ENCODE measurements at regions not wholly inside any gene's neighbourhood (a gene's known extent, or its start where the extent isn't known, plus 50 kb on each side); places are given as distances from the start of the nearest gene placed in this dataset.
"Not testable (repeated sequence)": the region's sequence is repeated elsewhere in the genome, so short reads cannot be mapped to it uniquely, and the experiment has no call there.

- Histone ChIP-seq H3K79me1 (ENCODE audit: low read length) (no peaks in the 10 kb centered on the region), H2BK15ac (replicated peaks; ENCODE audit: low read depth) (no peak overlapping the region), H3K27me3 (ENCODE audit: insufficient read depth, low read length, poor library complexity) (no peaks in the 10 kb centered on the region), H4K8ac (ENCODE audit: low read depth, low read length) (no peak overlapping the region), H3K4me1 (ENCODE audit: control insufficient read depth, low read depth, low read length) (no peaks in the 10 kb centered on the region), H2BK120ac (ENCODE audit: low read depth, low read length) (no peak overlapping the region), H3K4me2 (ENCODE audit: low read length) (no peak overlapping the region), H3K36me3 (ENCODE audit: control insufficient read depth, insufficient read depth, low read length) (no peaks in the 10 kb centered on the region), H3K56ac (ENCODE audit: low read length) (no peak overlapping the region), H3K4ac (ENCODE audit: low read depth, low read length) (no peak overlapping the region), H3K27ac (ENCODE audit: low read depth, low read length) (no peak overlapping the region), H2BK5ac (ENCODE audit: low read length) (no peak overlapping the region), H3K9ac (ENCODE audit: low read length) (no peak overlapping the region), H4K5ac (ENCODE audit: low read length) (no peak overlapping the region), H2AK5ac (ENCODE audit: low read length) (no peak overlapping the region), H3K23ac (ENCODE audit: low read length) (no peak overlapping the region), H3K79me2 (ENCODE audit: control insufficient read depth, insufficient read depth, low read length) (no peaks in the 10 kb centered on the region), H3K4me3 (ENCODE audit: low read length) (no peak overlapping the region), H3K18ac (ENCODE audit: low read length) (no peak overlapping the region)
- no CpG with 5 or more reads among the region's 3 CpGs for WGBS (ENCODE audit: extremely low coverage, insufficient coverage, low lambda C conversion rate)
- no peak for DNase-seq
Observed at GRCh38 chrX:53883196-53883595, 161.1 kb downstream of the PHF8 start.

DNA sequence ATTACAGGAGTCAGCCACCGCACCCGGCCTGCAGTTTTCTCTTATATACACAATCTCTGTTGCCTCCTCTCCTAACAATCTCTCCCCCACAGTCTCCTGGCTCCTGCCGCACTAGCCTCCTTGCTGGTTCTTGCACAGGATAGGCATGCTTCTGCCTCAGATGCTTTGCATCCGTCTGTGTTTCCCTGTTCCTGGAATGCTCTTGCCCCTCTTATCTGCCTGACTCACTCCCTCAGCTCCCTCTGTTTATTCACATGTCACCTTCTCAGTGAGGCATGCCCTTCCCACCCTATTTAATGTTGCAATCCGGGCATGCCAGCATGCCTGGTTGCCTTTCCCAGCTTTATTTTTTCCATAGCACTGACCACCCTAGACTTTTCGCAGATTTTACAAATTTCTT lies 161.9 kb downstream of the PHF8 start:
- no peak overlapping the region for H2BK15ac ChIP-seq (replicated peaks; ENCODE audit: low read depth)
- H3K36me3 ChIP-seq (ENCODE audit: control insufficient read depth, insufficient read depth, low read length): no peaks in the 10 kb centered on the region
- no peak overlapping the region for H3K18ac ChIP-seq (ENCODE audit: low read length)
- H3K23ac ChIP-seq (ENCODE audit: low read length): no peak overlapping the region
- H3K4me1 ChIP-seq (ENCODE audit: control insufficient read depth, low read depth, low read length): no peaks in the 10 kb centered on the region
- no peak overlapping the region for H4K8ac ChIP-seq (ENCODE audit: low read depth, low read length)
- no peak overlapping the region for H3K4me2 ChIP-seq (ENCODE audit: low read length)
- no CpG with 5 or more reads among the region's 6 CpGs for WGBS (ENCODE audit: extremely low coverage, insufficient coverage, low lambda C conversion rate)
- no peak overlapping the region for H2BK5ac ChIP-seq (ENCODE audit: low read length)
- no peak overlapping the region for H3K27ac ChIP-seq (ENCODE audit: low read depth, low read length)
- peak; percentile 68 for DNase-seq
- no peak overlapping the region for H3K4ac ChIP-seq (ENCODE audit: low read depth, low read length)
- no peak overlapping the region for H3K9ac ChIP-seq (ENCODE audit: low read length)
- H4K5ac ChIP-seq (ENCODE audit: low read length): no peak overlapping the region
- H2AK5ac ChIP-seq (ENCODE audit: low read length): no peak overlapping the region
- no peaks in the 10 kb centered on the region for H3K27me3 ChIP-seq (ENCODE audit: insufficient read depth, low read length, poor library complexity)
- peak overlapping the region; percentile 34 for H3K56ac ChIP-seq (ENCODE audit: low read length)
- no peaks in the 10 kb centered on the region for H3K79me1 ChIP-seq (ENCODE audit: low read length)
- no peak overlapping the region for H2BK120ac ChIP-seq (ENCODE audit: low read depth, low read length)
- H3K4me3 ChIP-seq (ENCODE audit: low read length): no peak overlapping the region
- H3K79me2 ChIP-seq (ENCODE audit: control insufficient read depth, insufficient read depth, low read length): no peaks in the 10 kb centered on the region

GRCh38 chrX:53880786-53881185 lies 163.5 kb downstream of the PHF8 start:
- H3K79me2 ChIP-seq (ENCODE audit: control insufficient read depth, insufficient read depth, low read length); DNase-seq: not testable (repeated sequence)

DNA sequence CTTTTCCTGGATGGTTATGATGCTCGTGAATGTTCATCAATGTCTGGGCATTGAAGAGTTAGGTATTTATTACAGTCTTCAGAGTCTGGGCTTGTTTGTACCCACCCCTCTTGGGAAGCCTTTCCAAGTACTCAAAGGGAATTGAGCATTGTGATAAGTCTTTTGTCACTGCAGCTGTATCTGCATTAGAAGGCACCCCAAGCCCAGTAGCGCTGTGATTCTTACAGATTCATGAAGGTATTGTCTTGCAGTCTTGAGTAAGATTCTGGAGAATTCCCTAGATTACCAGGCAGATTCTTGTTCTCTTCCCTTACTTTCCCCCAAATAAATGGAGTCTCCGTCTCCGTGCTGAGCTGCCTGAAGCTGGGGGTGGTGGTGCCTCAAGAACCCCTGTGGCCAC lies 173.4 kb upstream of the HUWE1 start:
- no CpG with 5 or more reads among the region's 4 CpGs for whole genome bisulfite sequencing (ENCODE audit: extremely low coverage, insufficient coverage, low lambda C conversion rate)
- peaks cover 2% of the 10 kb centered on the region for H3K4me1 ChIP-seq (ENCODE audit: control insufficient read depth, low read depth, low read length)
- no peak overlapping the region for H2BK5ac ChIP-seq (ENCODE audit: low read length)
- no peak overlapping the region for H3K4me2 ChIP-seq (ENCODE audit: low read length)
- H3K4ac ChIP-seq (ENCODE audit: low read depth, low read length): no peak overlapping the region
- H3K23ac ChIP-seq (ENCODE audit: low read length): no peak overlapping the region
- H2AK5ac ChIP-seq (ENCODE audit: low read length): no peak overlapping the region
- H3K4me3 ChIP-seq (ENCODE audit: low read length): no peak overlapping the region
- H3K56ac ChIP-seq (ENCODE audit: low read length): no peak overlapping the region
- no peaks in the 10 kb centered on the region for H3K27me3 ChIP-seq (ENCODE audit: insufficient read depth, low read length, poor library complexity)
- DNase-seq: no peak
- no peaks in the 10 kb centered on the region for H3K79me2 ChIP-seq (ENCODE audit: control insufficient read depth, insufficient read depth, low read length)
- H3K9ac ChIP-seq (ENCODE audit: low read length): no peak overlapping the region
- H3K18ac ChIP-seq (ENCODE audit: low read length): no peak overlapping the region
- no peaks in the 10 kb centered on the region for H3K79me1 ChIP-seq (ENCODE audit: low read length)
- no peak overlapping the region for H4K8ac ChIP-seq (ENCODE audit: low read depth, low read length)
- no peak overlapping the region for H2BK15ac ChIP-seq (replicated peaks; ENCODE audit: low read depth)
- no peak overlapping the region for H4K5ac ChIP-seq (ENCODE audit: low read length)
- H3K27ac ChIP-seq (ENCODE audit: low read depth, low read length): no peak overlapping the region
- H3K36me3 ChIP-seq (ENCODE audit: control insufficient read depth, insufficient read depth, low read length): no peaks in the 10 kb centered on the region
- no peak overlapping the region for H2BK120ac ChIP-seq (ENCODE audit: low read depth, low read length)

More at GRCh38 chrX:53880786-53881185, 163.5 kb downstream of the PHF8 start:
- not testable (repeated sequence) for H4K8ac ChIP-seq (ENCODE audit: low read depth, low read length); H3K18ac ChIP-seq (ENCODE audit: low read length); H3K23ac ChIP-seq (ENCODE audit: low read length); H2BK15ac ChIP-seq (replicated peaks; ENCODE audit: low read depth); H3K56ac ChIP-seq (ENCODE audit: low read length); H3K4me2 ChIP-seq (ENCODE audit: low read length); H3K27me3 ChIP-seq (ENCODE audit: insufficient read depth, low read length, poor library complexity); H3K9ac ChIP-seq (ENCODE audit: low read length); H3K4me1 ChIP-seq (ENCODE audit: control insufficient read depth, low read depth, low read length); H3K27ac ChIP-seq (ENCODE audit: low read depth, low read length); H3K79me1 ChIP-seq (ENCODE audit: low read length); H4K5ac ChIP-seq (ENCODE audit: low read length); H3K4ac ChIP-seq (ENCODE audit: low read depth, low read length); H2AK5ac ChIP-seq (ENCODE audit: low read length); H2BK120ac ChIP-seq (ENCODE audit: low read depth, low read length); H2BK5ac ChIP-seq (ENCODE audit: low read length); H3K4me3 ChIP-seq (ENCODE audit: low read length); H3K36me3 ChIP-seq (ENCODE audit: control insufficient read depth, insufficient read depth, low read length)
- no CpG with 5 or more reads among the region's 2 CpGs for WGBS (ENCODE audit: extremely low coverage, insufficient coverage, low lambda C conversion rate)

DNA sequence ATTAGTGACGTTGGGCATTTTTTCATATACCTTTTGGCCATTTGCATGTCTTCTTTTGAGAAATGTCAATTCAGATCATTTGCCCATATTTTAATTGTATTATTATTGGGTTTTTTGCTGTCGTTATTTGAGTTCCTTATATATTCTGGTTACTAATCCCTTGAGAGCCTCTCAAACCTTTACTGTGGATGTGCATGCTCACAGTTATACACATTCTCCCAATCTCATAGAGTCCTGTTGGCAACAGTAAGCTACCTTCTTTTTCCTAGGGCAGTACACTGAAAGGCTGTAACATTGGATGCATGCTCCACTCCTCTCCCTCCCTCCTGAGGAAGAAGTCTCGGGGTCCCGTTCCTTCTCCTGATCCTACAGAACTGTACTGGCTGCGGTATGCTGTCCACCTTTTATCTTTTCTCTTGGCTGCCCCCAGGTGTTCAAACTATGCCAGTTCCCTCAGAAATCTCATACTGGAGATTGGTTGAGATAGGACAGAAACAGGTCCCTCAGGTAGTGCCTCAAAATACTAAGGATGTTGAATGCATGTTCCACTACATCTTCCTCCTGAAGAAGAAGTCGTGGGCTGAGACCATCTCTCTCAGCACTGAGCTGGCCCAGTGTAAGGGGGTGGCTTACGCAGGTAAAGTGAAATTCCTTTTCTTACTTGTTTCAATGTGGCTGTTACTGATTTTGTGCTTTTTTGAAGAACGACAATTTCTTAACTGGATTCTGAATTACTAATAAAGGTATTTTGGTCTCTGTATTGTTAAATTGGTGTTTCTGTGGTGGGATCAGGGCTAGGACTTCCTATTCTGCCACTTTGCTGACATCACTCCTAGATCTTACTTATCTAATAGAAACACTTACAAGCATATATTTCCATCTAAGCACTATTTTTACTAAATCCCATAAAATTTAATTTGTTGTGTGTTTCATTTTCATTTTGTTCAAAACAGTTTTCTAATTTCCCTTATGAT lies 145.4 kb upstream of the HUWE1 start:
- DNase-seq: peak; percentile 69

More for the DNA sequence above, 145.4 kb upstream of the HUWE1 start:
- Histone ChIP-seq H4K5ac (ENCODE audit: low read length) (no peak overlapping the region), H2BK15ac (replicated peaks; ENCODE audit: low read depth) (no peak overlapping the region), H3K27me3 (ENCODE audit: insufficient read depth, low read length, poor library complexity) (no peaks in the 10 kb centered on the region), H2AK5ac (ENCODE audit: low read length) (no peak overlapping the region), H3K18ac (ENCODE audit: low read length) (no peak overlapping the region), H3K27ac (ENCODE audit: low read depth, low read length) (no peak overlapping the region), H2BK120ac (ENCODE audit: low read depth, low read length) (no peak overlapping the region), H4K8ac (ENCODE audit: low read depth, low read length) (no peak overlapping the region), H3K79me1 (ENCODE audit: low read length) (no peaks in the 10 kb centered on the region), H3K23ac (ENCODE audit: low read length) (no peak overlapping the region), H3K79me2 (ENCODE audit: control insufficient read depth, insufficient read depth, low read length) (no peaks in the 10 kb centered on the region), H3K4ac (ENCODE audit: low read depth, low read length) (no peak overlapping the region), H3K4me3 (ENCODE audit: low read length) (no peak overlapping the region), H3K9ac (ENCODE audit: low read length) (no peak overlapping the region), H3K4me2 (ENCODE audit: low read length) (no peak overlapping the region), H3K56ac (ENCODE audit: low read length) (no peak overlapping the region), H3K36me3 (ENCODE audit: control insufficient read depth, insufficient read depth, low read length) (no peaks in the 10 kb centered on the region), H3K4me1 (ENCODE audit: control insufficient read depth, low read depth, low read length) (no peaks in the 10 kb centered on the region), H2BK5ac (ENCODE audit: low read length) (no peak overlapping the region)
- WGBS (ENCODE audit: extremely low coverage, insufficient coverage, low lambda C conversion rate): no CpG with 5 or more reads among the region's 8 CpGs

Measured in mesendoderm (in vitro differentiated cells).